ENCODE measurements at regions not wholly inside any gene's neighbourhood (a gene's known extent, or its start where the extent isn't known, plus 50 kb on each side); places are given as distances from the start of the nearest gene placed in this dataset.

DNA sequence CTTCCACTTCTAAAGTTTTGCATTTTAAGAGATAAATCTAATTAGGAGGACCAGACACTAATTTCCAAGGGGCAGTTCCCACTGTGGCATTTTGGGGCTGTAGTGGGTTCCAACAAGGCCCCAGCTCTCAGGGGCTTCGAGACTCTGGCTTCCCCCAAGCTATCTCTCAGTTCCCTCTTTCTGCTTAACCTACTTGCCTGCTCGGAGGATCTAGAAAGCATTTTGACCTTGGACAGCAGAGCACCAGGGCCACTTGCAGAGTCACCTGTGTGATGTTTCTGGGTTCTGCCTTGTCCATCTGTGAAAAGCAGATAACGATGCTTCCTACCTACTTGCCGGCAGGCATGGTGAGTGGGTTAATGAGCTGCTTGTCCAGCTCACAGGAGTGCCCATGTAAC is 175.4 kb downstream of the MED10 start:
- Mint-ChIP-seq H3K4me3 (no peak overlapping the region), H3K9me3 (ENCODE audit: low read depth) (peaks cover 2% of the 10 kb centered on the region), H3K27me3 (peaks cover 5% of the 10 kb centered on the region), H3K4me1 (no peaks in the 10 kb centered on the region), H3K36me3 (ENCODE audit: low read depth) (no peaks in the 10 kb centered on the region), H3K27ac (no peak overlapping the region)
- ChIA-PET POLR2A (no interaction called here), CTCF (no interaction called here)
- intact Hi-C loops (cut with DNase I, micrococcal nuclease), result no loop called here
- no peak for ATAC-seq
- DNase-seq, result no peak

GRCh38 chr5:6202149-6202967 is 176.0 kb downstream of the MED10 start:
- no peak overlapping the region for H3K27ac Mint-ChIP-seq
- POLR2A ChIA-PET, result no interaction called here
- H3K4me3 Mint-ChIP-seq, result no peak overlapping the region
- CTCF ChIA-PET, result no interaction called here
- ATAC-seq (no peak), DNase-seq (no peak)
- no peaks in the 10 kb centered on the region for H3K4me1 Mint-ChIP-seq
- peaks cover 7% of the 10 kb centered on the region for H3K27me3 Mint-ChIP-seq
- no peaks in the 10 kb centered on the region for H3K36me3 Mint-ChIP-seq (ENCODE audit: low read depth)
- intact Hi-C loops (cut with DNase I, micrococcal nuclease), result no loop called here
- H3K9me3 Mint-ChIP-seq (ENCODE audit: low read depth), result peaks cover 2% of the 10 kb centered on the region

DNA sequence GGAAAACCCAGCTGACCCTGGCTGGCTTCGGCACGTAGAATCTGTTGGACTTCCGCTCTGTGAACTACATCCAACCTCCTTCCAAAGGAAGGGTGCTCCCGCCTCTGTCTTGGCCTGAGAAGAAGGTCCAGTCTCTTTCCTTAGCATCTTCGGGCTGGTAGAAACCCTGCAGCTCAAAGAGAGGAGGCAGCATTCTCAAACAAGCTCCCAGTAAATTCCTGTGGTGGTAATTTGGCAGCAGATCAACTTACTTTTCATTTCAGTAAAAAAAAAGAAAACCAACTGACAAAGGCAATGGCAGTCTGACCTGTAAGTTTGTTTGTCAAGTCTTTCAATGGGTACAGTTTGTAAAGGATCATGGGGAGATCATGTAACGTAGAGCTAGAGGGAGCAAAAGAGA is 176.7 kb downstream of the MED10 start:
- Mint-ChIP-seq H3K27ac (no peak overlapping the region), H3K4me1 (no peaks in the 10 kb centered on the region), H3K4me3 (no peak overlapping the region), H3K9me3 (ENCODE audit: low read depth) (peaks cover 2% of the 10 kb centered on the region), H3K27me3 (peaks cover 10% of the 10 kb centered on the region), H3K36me3 (ENCODE audit: low read depth) (no peaks in the 10 kb centered on the region)
- intact Hi-C loops (cut with DNase I, micrococcal nuclease), result no loop called here
- DNase-seq, result no peak
- ATAC-seq, result no peak
- CTCF ChIA-PET, result no interaction called here
- POLR2A ChIA-PET, result no interaction called here

- no peak overlapping the region for H3K27ac Mint-ChIP-seq
- no peak for ATAC-seq
- intact Hi-C loops (cut with DNase I, micrococcal nuclease), result no loop called here
- peaks cover 2% of the 10 kb centered on the region for H3K9me3 Mint-ChIP-seq (ENCODE audit: low read depth)
- ChIA-PET CTCF (no interaction called here), POLR2A (no interaction called here)
- H3K4me3 Mint-ChIP-seq, result no peak overlapping the region
- no peaks in the 10 kb centered on the region for H3K4me1 Mint-ChIP-seq
- no peak for DNase-seq
- no peaks in the 10 kb centered on the region for H3K36me3 Mint-ChIP-seq (ENCODE audit: low read depth)
- peaks cover 12% of the 10 kb centered on the region for H3K27me3 Mint-ChIP-seq
These were observed 179.8 kb downstream of the MED10 start for GRCh38 chr5:6198531-6198930.

DNA sequence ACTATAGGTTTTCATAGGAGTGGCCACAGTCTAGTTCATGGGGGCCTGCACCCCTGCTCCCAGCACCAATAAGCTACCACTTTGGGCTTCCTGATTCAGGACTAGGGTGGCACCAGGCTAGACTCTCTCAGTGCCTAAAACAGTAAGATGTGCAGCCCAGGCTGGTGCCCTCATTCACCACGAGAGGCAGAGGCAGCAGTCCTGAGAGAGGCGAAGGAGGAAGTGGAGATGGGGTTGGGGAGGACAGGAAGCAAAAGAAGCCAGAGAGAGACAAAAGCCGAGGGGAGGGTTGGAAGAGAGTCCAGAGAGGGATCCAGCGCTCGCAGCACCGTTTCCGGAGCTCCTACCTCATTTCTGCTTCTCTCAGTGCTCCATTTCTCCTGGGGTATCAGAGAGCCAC is 180.9 kb downstream of the MED10 start:
- POLR2A ChIA-PET, result no interaction called here
- intact Hi-C loops (cut with DNase I, micrococcal nuclease), result no loop called here
- peaks cover 2% of the 10 kb centered on the region for H3K9me3 Mint-ChIP-seq (ENCODE audit: low read depth)

GRCh38 chr5:6195711-6196358 is 182.5 kb downstream of the MED10 start:
- POLR2A ChIA-PET, result no interaction called here
- H3K4me3 Mint-ChIP-seq, result no peak overlapping the region
- H3K27me3 Mint-ChIP-seq, result peaks cover 12% of the 10 kb centered on the region
- DNase-seq, result no peak
- no peak for ATAC-seq
- H3K27ac Mint-ChIP-seq, result no peak overlapping the region
- H3K9me3 Mint-ChIP-seq (ENCODE audit: low read depth), result peaks cover 2% of the 10 kb centered on the region
- H3K4me1 Mint-ChIP-seq, result no peaks in the 10 kb centered on the region
- no peaks in the 10 kb centered on the region for H3K36me3 Mint-ChIP-seq (ENCODE audit: low read depth)
- CTCF ChIA-PET, result no interaction called here
- intact Hi-C loops (cut with DNase I, micrococcal nuclease), result no loop called here

More for the DNA sequence above, 180.9 kb downstream of the MED10 start:
- CTCF ChIA-PET, result no interaction called here
- Mint-ChIP-seq H3K27ac (no peak overlapping the region), H3K27me3 (peaks cover 12% of the 10 kb centered on the region), H3K4me3 (no peak overlapping the region), H3K36me3 (ENCODE audit: low read depth) (no peaks in the 10 kb centered on the region), H3K4me1 (no peaks in the 10 kb centered on the region)
- no peak for ATAC-seq
- no peak for DNase-seq

DNA sequence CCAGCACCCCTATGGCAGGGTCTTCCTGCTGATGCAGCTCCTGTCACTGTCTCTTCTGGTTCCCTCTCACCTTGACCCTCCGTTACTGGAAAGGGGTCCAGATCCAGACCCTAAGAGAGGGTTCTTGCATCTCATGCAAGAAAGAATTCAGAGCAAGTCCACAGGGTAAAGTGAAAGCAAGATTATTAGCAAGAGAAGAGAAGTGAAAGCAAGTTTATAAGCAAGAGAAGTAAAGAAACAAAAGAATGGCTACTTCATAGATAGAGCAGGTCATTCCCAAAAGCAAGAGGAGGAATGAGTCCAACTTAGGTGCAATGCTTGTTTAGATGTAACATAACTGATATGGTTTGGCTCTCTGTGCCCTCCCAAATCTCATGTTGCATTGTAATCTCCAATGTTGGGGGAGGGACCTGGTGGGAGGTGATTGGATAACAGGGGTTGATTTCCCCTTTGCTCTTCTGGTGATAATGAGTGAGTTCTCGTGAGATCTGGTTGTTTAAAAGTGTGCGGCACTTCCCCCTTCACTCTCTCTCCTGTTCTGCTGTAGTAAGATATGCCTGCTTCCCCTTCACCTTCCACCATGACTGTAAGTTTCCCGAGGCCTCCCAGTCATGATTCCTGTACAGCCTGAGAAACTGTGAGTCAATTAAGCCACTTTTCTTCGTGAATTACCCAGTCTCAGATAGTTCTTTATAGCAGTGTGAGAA is 183.3 kb downstream of the MED10 start:
- ATAC-seq (no peak), DNase-seq (no peak)
- Mint-ChIP-seq H3K4me1 (no peaks in the 10 kb centered on the region), H3K27me3 (peaks cover 9% of the 10 kb centered on the region), H3K9me3 (ENCODE audit: low read depth) (no peaks in the 10 kb centered on the region), H3K27ac (no peak overlapping the region), H3K36me3 (ENCODE audit: low read depth) (no peaks in the 10 kb centered on the region), H3K4me3 (no peak overlapping the region)
- intact Hi-C loops (cut with DNase I, micrococcal nuclease), result no loop called here
- CTCF ChIA-PET, result no interaction called here
- POLR2A ChIA-PET, result no interaction called here

GRCh38 chr5:6194261-6194875 is 184.0 kb downstream of the MED10 start:
- ChIA-PET POLR2A (no interaction called here), CTCF (no interaction called here)
- Mint-ChIP-seq H3K4me3 (no peak overlapping the region), H3K27me3 (peaks cover 9% of the 10 kb centered on the region), H3K9me3 (ENCODE audit: low read depth) (no peaks in the 10 kb centered on the region), H3K27ac (no peak overlapping the region), H3K4me1 (no peaks in the 10 kb centered on the region), H3K36me3 (ENCODE audit: low read depth) (no peaks in the 10 kb centered on the region)
- intact Hi-C loops (cut with DNase I, micrococcal nuclease), result no loop called here
- ATAC-seq, result no peak
- no peak for DNase-seq

DNA sequence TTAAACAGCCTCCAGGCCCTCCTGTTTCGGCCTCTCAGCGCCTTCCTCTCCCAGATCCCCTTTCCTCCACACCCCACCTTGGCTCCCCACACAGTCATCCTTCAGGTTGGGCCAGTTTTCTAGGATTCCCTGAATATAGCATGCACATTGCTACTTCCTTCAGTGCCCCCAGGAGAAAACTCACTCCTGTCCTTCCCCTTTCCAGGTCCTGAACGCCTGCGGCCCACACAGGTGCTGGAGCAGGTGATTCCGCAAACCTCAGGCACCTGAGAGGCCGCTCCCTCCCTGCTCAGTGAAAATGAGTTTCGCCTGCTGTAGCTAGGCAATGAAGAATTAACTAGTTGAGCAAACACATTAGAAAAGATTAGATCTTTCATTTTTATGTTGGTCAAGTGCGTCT is 185.0 kb downstream of the MED10 start:
- no peaks in the 10 kb centered on the region for H3K36me3 Mint-ChIP-seq (ENCODE audit: low read depth)
- peaks cover 12% of the 10 kb centered on the region for H3K27me3 Mint-ChIP-seq
- no peaks in the 10 kb centered on the region for H3K9me3 Mint-ChIP-seq (ENCODE audit: low read depth)
- H3K4me1 Mint-ChIP-seq, result no peaks in the 10 kb centered on the region
- H3K27ac Mint-ChIP-seq, result no peak overlapping the region
- no peak for ATAC-seq
- DNase-seq, result no peak
- intact Hi-C loops (cut with DNase I, micrococcal nuclease), result no loop called here
- ChIA-PET POLR2A (no interaction called here), CTCF (interaction anchor here (0.6 kb wide), 1 partner anchor 13 kb away, joined by 4 read pairs; no protein-coding TSS in a partner anchor)
- no peak overlapping the region for H3K4me3 Mint-ChIP-seq

DNA sequence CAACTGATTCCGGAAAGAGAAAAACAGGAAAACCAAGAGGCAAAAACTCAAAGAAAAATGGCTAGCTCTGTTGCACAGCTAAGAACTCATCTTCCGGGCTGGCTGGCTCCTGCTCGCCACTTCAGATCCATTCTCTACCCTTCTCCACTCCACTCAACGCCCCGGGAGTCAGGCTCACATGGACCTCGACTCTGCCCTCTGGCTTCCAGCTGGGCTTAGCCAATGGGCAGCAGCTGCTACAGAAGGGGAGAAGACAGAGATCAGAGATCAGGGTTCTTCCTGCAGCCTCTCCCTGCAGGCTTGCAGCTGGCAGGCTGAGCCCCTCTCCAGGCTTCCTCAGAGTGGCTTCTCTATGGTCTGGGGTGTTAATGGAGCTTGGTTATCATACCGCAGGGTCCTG is 187.5 kb downstream of the MED10 start:
- H3K4me3 Mint-ChIP-seq, result no peak overlapping the region
- DNase-seq, result no peak
- POLR2A ChIA-PET, result no interaction called here
- H3K36me3 Mint-ChIP-seq (ENCODE audit: low read depth), result no peaks in the 10 kb centered on the region
- H3K4me1 Mint-ChIP-seq, result no peaks in the 10 kb centered on the region
- peaks cover 4% of the 10 kb centered on the region for H3K27me3 Mint-ChIP-seq
- no peak for ATAC-seq
- CTCF ChIA-PET, result interaction anchor here (0.5 to 1.3 kb wide), 3 partner anchors 19 to 273 kb away, joined by 3 read pairs; no protein-coding TSS in a partner anchor
- H3K27ac Mint-ChIP-seq, result no peak overlapping the region
- intact Hi-C loops (cut with DNase I, micrococcal nuclease), result no loop called here
- no peaks in the 10 kb centered on the region for H3K9me3 Mint-ChIP-seq (ENCODE audit: low read depth)

- no peaks in the 10 kb centered on the region for H3K36me3 Mint-ChIP-seq (ENCODE audit: low read depth)
- ATAC-seq, result no peak
- no peaks in the 10 kb centered on the region for H3K9me3 Mint-ChIP-seq (ENCODE audit: low read depth)
- H3K27ac Mint-ChIP-seq, result no peak overlapping the region
- CTCF ChIA-PET, result interaction anchor here (0.6 kb wide), 1 partner anchor 474 kb away, joined by 3 read pairs; no protein-coding TSS in a partner anchor
- no peaks in the 10 kb centered on the region for H3K4me1 Mint-ChIP-seq
- intact Hi-C loops (cut with DNase I, micrococcal nuclease), result no loop called here
- peaks cover 4% of the 10 kb centered on the region for H3K27me3 Mint-ChIP-seq
- no peak for DNase-seq
- H3K4me3 Mint-ChIP-seq, result no peak overlapping the region
- POLR2A ChIA-PET, result no interaction called here
These were observed 189.4 kb downstream of the MED10 start for GRCh38 chr5:6188976-6189375.

Measured in activated CD4-positive, alpha-beta T cell treated with anti-CD3 and anti-CD28 coated beads for 36 hours (primary cell).